Activated CD4-positive, CD25-positive, alpha-beta regulatory T cell treated with anti-CD3 and anti-CD28 coated beads, Interleukin-2, amount 50 U/mL, for 24 hours (primary cell): ENCODE measurements at regions not wholly inside any gene's neighbourhood (a gene's known extent, or its start where the extent isn't known, plus 50 kb on each side); places are given as distances from the start of the nearest gene placed in this dataset.
"Not testable (repeated sequence)": the region's sequence is repeated elsewhere in the genome, so short reads cannot be mapped to it uniquely, and the experiment has no call there.

ENCODE experiments used
- ATAC-seq, 2 donors: fragments of 150-1000 bp; cut with Tn5 transposase; one replicate each; pipeline ENCODE4 v1.10.0; 2021; ENCODE audit warnings: mild to moderate bottlenecking in 1 of 2, moderate library complexity in 1 of 2

- ATAC-seq, result no peak
Measured at GRCh38 chr3:109809513-109809912, 472.2 kb upstream of the DPPA4 start.

DNA sequence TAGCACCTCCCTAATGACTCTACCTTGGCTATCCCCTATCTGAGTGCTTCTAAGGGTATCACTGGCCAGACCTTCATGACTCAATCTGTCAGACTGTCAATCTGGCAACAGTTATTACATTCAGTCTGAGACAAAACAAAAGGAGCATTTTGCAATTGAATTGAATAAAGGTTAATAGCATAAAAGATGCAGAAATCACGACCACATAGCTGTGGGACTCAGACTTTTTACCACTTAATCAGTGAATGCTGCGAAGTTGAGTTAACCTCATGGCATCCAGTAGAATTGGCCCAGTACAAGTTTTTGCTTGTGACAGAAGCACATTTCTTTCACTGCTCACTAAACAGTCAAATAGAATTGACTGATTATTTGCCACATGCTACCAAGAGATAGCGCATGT, 480.7 kb upstream of the DPPA4 start:
- ATAC-seq, result no peak

GRCh38 chr3:109819734-109820133, 482.4 kb upstream of the DPPA4 start:
- no peak for ATAC-seq

- no peak for ATAC-seq
Measured at GRCh38 chr3:109825971-109826810, 488.8 kb upstream of the DPPA4 start.

GRCh38 chr3:109831403-109831802, 494.1 kb upstream of the DPPA4 start:
- ATAC-seq, result no peak

DNA sequence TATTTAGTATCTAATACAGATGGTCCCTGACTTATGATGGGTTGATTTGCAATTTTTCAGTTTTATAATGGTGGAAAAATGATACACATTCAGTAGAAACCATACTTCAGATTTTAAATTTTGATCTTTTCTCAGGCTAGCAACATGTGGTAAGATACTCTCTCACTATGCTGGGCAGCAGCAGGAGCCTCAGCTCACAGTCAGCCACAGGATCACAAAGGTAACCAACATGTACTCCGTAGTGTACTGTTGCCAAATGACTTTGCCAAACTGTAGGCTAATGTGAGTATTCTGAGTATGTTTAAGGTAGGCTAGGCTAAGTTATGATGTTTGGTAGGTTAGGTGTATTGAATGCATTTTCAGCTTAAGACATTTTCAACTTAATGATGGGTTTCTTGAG, 498.6 kb upstream of the DPPA4 start:
- no peak for ATAC-seq

GRCh38 chr3:109851854-109852253, 514.5 kb upstream of the DPPA4 start:
- ATAC-seq, result peak; percentile 67 to 75

DNA sequence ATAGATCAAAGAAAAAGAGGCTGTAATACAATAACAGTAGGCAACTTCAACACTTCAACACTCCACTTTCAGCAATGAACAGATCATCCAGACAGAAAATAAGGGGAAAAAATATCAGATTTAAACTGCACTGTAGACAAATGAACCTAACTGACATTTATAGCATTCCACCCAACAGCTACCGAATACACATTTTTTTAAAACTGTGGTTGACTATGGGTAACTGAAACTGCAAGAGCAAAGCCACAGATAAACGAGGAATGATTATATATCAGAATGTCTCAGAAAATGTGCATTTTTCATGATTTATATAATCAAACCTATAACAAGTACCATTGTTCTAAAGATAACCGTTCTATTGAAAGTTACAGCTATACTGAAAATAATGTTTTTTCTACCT, 514.9 kb upstream of the DPPA4 start:
- ATAC-seq, result peak; percentile 17 to 30

GRCh38 chr3:109853077-109853731, 515.9 kb upstream of the DPPA4 start:
- no peak for ATAC-seq

- no peak for ATAC-seq
Measured at GRCh38 chr3:109863701-109864100, 526.4 kb upstream of the DPPA4 start.

GRCh38 chr3:109864452-109864851, 527.1 kb upstream of the DPPA4 start:
- no peak for ATAC-seq

GRCh38 chr3:109869586-109869985, 532.2 kb upstream of the DPPA4 start:
- no peak for ATAC-seq

DNA sequence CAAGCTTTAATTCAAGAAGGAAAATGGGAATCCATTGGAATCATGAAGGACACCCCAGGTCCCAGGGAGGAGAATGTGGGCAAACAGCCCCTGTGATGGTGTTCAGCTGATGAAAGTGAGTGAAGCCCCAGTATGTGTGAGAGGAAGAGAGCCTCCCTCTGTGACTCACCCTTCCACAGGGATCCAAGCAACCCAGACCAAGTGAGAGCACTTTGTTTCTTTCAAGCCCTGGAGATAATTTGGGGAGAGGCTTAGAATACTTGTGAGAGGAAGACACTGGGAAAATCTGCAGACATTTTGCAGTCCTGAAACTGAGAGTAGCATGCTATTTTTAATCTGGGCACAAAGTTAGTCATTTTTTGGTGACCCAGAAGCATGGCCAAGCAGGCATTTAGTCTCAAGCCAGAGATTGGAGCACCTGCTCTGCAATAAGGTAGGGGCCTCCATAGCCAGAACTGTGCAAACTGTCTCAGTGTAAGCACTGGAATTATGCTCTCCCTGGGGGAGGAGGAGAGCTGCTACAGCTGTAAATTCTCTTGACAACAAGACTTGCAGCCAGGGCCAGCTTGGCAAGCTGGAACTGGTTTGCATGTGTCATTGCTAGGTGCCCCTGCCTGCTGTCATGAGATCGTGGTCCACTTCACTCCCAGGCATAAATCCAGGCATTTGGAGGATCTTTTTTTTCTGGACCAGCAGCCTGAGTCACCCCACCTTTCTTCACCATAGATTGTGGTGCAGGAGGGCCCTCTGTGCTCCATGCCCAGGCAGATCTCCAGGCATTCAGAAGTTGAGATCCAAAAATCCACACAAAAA, 537.8 kb upstream of the DPPA4 start:
- no peak for ATAC-seq

- ATAC-seq, result not testable (repeated sequence)
Measured at GRCh38 chr3:109877616-109878015, 540.3 kb upstream of the DPPA4 start.

DNA sequence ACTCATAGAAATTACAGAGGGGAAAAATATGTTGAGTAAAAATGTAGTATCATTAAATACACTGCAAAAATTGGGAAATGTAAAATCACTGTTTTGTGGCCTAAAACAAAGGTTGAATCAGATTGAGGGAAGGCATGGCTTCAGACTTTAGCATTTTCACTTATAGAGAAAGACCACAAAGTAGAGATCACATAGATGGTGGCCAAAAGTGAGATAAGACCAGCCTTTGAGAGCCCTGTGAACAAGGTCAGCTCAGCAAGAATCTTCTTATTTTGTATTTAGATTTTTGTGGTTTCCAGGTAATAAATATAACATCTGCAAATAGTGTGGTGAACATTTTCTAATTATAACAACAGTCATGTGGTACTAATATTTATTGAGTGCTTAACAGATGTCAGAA, 544.8 kb upstream of the DPPA4 start:
- ATAC-seq, result no peak

DNA sequence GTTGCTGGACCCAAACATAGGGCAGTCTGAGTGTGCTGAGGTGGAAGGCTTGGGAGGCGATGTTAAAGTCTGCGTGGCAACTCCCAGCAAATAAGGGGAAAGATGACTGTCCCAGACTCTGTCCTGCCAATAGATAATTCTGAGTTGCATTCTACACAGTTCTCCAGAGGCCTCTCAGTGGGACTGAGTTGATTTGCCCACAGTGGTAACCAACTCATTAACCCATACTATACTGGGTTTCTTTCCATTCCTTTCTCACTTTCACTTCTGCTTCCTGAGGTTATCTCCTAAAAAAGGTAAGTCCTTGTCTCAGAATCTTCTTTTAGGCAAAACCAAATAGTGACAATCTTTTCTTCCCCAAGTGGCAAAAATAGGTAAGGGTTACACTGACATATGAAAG, 549.9 kb upstream of the DPPA4 start:
- ATAC-seq, result no peak

GRCh38 chr3:109888026-109888425, 550.7 kb upstream of the DPPA4 start:
- ATAC-seq, result no peak

GRCh38 chr3:109897734-109898133, 560.4 kb upstream of the DPPA4 start:
- ATAC-seq, result no peak

GRCh38 chr3:109899925-109900324, 562.6 kb upstream of the DPPA4 start:
- no peak for ATAC-seq

- ATAC-seq, result no peak
Measured at GRCh38 chr3:109900783-109901182, 563.4 kb upstream of the DPPA4 start.

GRCh38 chr3:109902549-109902948, 565.2 kb upstream of the DPPA4 start:
- no peak for ATAC-seq

DNA sequence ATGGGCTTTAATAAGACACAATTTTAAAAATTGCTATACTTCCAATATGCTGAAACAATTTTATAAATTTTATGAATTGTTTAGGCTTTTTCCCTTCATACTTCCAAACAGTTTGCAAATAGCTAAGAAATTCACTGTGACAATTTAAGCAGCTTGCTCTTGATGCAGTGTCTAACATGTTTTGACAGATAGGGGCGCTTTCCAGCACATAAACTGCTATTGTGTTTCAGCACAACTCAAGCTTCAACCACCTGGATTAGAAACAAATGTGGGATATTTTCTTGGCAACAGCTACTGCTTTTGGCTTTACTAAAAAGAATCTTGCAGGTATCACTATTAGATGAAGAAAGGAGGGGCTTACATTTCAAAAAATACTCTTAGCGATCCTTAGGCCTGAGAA, 565.8 kb upstream of the DPPA4 start:
- no peak for ATAC-seq

DNA sequence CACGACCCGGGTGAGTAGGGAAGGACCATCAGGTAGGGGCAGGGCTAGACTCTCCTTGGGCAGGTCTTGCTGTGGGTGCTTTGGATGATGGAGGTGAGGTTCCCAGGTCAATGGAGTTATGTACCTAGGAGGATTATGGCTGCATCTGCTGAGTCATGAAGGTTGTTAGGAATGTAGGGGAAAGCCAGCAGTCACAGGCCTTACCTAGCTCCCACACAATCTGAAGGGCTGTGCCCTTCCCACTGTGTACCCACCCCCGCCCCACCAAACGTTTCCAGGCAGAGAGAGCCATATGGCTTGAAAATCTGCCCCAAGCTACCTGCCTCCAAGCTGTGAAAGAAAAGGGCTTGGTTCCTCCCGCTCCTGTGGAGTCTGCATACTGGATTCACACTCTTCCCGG, 573.4 kb upstream of the DPPA4 start:
- ATAC-seq, result no peak

DNA sequence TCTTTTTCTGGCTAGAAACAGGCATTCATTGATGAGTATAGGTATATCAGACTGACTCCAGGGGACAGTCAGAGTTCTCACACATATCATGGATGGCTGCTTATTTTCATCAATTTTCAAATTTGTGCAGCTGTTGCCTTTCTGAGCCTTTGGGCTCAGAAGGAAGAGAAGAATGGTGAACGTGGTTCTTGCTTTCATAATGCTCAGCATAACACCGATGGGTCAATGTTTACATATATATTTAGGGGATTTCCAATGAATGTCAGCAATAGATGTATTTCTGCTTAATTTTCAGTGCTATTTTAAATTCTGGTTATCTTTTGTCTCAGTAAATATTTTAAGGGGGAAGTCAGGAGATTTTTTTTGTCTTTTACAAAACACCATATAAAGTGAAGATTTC, 581.4 kb upstream of the DPPA4 start:
- ATAC-seq, result no peak
